ENCODE measurements at regions not wholly inside any gene's neighbourhood (a gene's known extent, or its start where the extent isn't known, plus 50 kb on each side); places are given as distances from the start of the nearest gene placed in this dataset.

- Histone ChIP-seq H3K4me2 (no peak overlapping the region), H3K4me1 (no peaks in the 10 kb centered on the region), H3K4me3 (no peak overlapping the region), H3K9me3 (no peaks in the 10 kb centered on the region), H3K27ac (no peak overlapping the region)
- no peak for DNase-seq (ENCODE audit: low read depth in 1 of 2, low spot score in 1 of 2)
- POLR2A ChIA-PET, result no interaction called here
- CTCF ChIA-PET, result no interaction called here
- FAIRE-seq, result no peak
- ATAC-seq, result no peak
- TF ChIP-seq BHLHE40 (IDR thresholded peaks at IDR 0.05; ENCODE audit: low read depth, low read length), result no peak
- TF ChIP-seq PHF8 (IDR thresholded peaks at IDR 0.05; ENCODE audit: borderline replicate concordance, low read depth), result no peak
- no peak for TF ChIP-seq RNF2 (IDR thresholded peaks at IDR 0.05; ENCODE audit: borderline replicate concordance, low read depth)
- TF ChIP-seq ESRRA (IDR thresholded peaks at IDR 0.05; ENCODE audit: borderline replicate concordance, low read length), result no peak
- TF ChIP-seq HOXB13 (CRISPR knock-in tag; IDR thresholded peaks at IDR 0.05; ENCODE audit: low read depth), result no peak
- TF ChIP-seq, protein P1, sequence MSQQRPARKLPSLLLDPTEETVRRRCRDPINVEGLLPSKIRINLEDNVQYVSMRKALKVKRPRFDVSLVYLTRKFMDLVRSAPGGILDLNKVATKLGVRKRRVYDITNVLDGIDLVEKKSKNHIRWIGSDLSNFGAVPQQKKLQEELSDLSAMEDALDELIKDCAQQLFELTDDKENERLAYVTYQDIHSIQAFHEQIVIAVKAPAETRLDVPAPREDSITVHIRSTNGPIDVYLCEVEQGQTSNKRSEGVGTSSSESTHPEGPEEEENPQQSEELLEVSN (IDR thresholded peaks at IDR 0.05; ENCODE audit: borderline replicate concordance, low read depth), result no peak
- TF ChIP-seq, protein P2, sequence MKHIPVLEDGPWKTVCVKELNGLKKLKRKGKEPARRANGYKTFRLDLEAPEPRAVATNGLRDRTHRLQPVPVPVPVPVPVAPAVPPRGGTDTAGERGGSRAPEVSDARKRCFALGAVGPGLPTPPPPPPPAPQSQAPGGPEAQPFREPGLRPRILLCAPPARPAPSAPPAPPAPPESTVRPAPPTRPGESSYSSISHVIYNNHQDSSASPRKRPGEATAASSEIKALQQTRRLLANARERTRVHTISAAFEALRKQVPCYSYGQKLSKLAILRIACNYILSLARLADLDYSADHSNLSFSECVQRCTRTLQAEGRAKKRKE (CRISPR knock-in tag; IDR thresholded peaks at IDR 0.05; ENCODE audit: low read depth), result no peak
- TF ChIP-seq HOXA7 (CRISPR knock-in tag; IDR thresholded peaks at IDR 0.05), result no peak
- no peak for TF ChIP-seq RCOR1 (IDR thresholded peaks at IDR 0.05; ENCODE audit: low read depth, low read length)
- no peak for TF ChIP-seq ZC3H11A (IDR thresholded peaks at IDR 0.05)
- TF ChIP-seq ZNF302 (CRISPR knock-in tag; IDR thresholded peaks at IDR 0.05), result no peak
- TF ChIP-seq MYC (IDR thresholded peaks at IDR 0.05; ENCODE audit: borderline replicate concordance, low read length), result no peak
- no peak for TF ChIP-seq RARB (CRISPR knock-in tag; IDR thresholded peaks at IDR 0.05)
- TF ChIP-seq SREBF2 (IDR thresholded peaks at IDR 0.05), result no peak
- no peak for TF ChIP-seq HMGXB4 (CRISPR knock-in tag; IDR thresholded peaks at IDR 0.05; ENCODE audit: borderline replicate concordance)
- TF ChIP-seq EHMT2 (IDR thresholded peaks at IDR 0.05; ENCODE audit: low read depth), result no peak
- no peak for TF ChIP-seq HES2 (IDR thresholded peaks at IDR 0.05)
- no peak for TF ChIP-seq FOSB (CRISPR knock-in tag; IDR thresholded peaks at IDR 0.05)
- TF ChIP-seq MAX (IDR thresholded peaks at IDR 0.05), result no peak
- TF ChIP-seq CTCF (IDR thresholded peaks at IDR 0.05), result no peak
- WGBS (ENCODE audit: missing lambda C conversion rate), result 3% methylated on average over 7 of the region's 7 CpGs
These were observed 568.7 kb upstream of the ADAMTS16 start for GRCh38 chr5:4571248-4571948.
